Gastrocnemius medialis (tissue), 4 donors: ENCODE measurements at regions not wholly inside any gene's neighbourhood (a gene's known extent, or its start where the extent isn't known, plus 50 kb on each side); places are given as distances from the start of the nearest gene placed in this dataset.

Source experiments
- POLR2A ChIP-seq, 2 donors: fragments of 450-650 bp; IDR thresholded peaks; one replicate each; pipeline ENCODE4 v1.6.1; 2017; ENCODE audit warnings: antibody characterized with exemption in 2 of 2, mild to moderate bottlenecking in 2 of 2, moderate library complexity in 2 of 2
- TF ChIP-seq, protein P1 (sequence below), 5 experiments: fragments of 450-650 bp in 3 of 5; fragments of 200-600 bp in 2 of 5; sonication (generic) in 2 of 5; IDR thresholded peaks in 4 of 5; conservative IDR thresholded peaks in 1 of 5; 1 replicate in 4 of 5; 2 replicates in 1 of 5; pipeline ENCODE4 v1.5.1; 2016 to 2019; ENCODE audit warnings: antibody characterized with exemption in 5 of 5, mild to moderate bottlenecking in 3 of 5, moderate library complexity in 3 of 5

DNA sequence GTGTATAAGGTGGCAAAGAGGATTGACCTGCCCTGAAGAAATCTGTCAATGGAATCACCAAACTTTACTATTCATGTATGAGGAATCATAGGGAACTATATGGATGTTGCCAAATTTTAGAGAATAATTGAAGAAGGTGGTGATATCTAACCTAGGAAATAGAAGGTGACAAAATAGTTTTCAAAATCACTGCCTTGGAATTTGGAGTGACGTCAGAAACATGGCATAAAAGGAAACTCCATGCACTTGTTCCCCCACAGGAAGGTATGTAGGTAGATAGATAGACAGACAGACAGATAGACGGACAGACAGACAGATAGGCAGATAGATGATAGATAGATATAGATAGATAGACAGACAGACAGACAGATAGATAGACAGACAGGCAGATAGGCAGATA is 793.9 kb upstream of the AMOT start:
- TF ChIP-seq, protein P1, sequence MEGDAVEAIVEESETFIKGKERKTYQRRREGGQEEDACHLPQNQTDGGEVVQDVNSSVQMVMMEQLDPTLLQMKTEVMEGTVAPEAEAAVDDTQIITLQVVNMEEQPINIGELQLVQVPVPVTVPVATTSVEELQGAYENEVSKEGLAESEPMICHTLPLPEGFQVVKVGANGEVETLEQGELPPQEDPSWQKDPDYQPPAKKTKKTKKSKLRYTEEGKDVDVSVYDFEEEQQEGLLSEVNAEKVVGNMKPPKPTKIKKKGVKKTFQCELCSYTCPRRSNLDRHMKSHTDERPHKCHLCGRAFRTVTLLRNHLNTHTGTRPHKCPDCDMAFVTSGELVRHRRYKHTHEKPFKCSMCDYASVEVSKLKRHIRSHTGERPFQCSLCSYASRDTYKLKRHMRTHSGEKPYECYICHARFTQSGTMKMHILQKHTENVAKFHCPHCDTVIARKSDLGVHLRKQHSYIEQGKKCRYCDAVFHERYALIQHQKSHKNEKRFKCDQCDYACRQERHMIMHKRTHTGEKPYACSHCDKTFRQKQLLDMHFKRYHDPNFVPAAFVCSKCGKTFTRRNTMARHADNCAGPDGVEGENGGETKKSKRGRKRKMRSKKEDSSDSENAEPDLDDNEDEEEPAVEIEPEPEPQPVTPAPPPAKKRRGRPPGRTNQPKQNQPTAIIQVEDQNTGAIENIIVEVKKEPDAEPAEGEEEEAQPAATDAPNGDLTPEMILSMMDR (IDR thresholded peaks at IDR 0.05 in 4 of 5, conservative IDR thresholded peaks at IDR 0.05 in 1 of 5): no peak
- no peak for TF ChIP-seq POLR2A (IDR thresholded peaks at IDR 0.05)
